ENCODE measurements at regions not wholly inside any gene's neighbourhood (a gene's known extent, or its start where the extent isn't known, plus 50 kb on each side); places are given as distances from the start of the nearest gene placed in this dataset.

DNA sequence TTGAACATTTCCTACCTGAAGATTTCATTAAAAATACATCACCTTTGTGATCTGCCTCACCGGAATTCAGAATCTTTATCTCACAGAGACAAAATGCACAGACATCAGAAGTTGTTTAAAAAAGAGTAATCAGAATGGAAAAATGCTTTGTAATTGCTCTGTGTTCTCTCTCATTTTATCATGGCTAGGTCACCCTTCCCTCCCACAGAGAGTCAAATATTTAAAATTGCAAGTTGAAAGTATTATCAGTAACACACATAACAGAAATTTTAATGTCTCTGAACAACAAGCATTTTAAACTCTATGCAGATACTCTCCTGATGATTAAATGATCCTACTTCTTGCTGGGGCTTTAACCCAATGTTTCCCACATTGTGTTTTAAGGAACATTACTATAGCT lies 362.0 kb downstream of the CBLL2 start:
- Histone ChIP-seq H3K4me2 (ENCODE audit: insufficient read depth, low read length) (no peak overlapping the region), H3K27me3 (ENCODE audit: control insufficient read depth in 2 of 2, insufficient read depth in 2 of 2, low read length in 2 of 2) (no peaks in the 10 kb centered on the region), H3K36me3 (ENCODE audit: control insufficient read depth in 2 of 2, extremely low read depth in 1 of 2, insufficient read depth in 2 of 2, low read length in 2 of 2) (no peaks in the 10 kb centered on the region), H3K9ac (replicated peaks; ENCODE audit: extremely low read depth, insufficient read depth, low read length) (no peak overlapping the region), H3K27ac (ENCODE audit: insufficient read depth, low read depth, low read length) (no peak overlapping the region), H4K20me1 (replicated peaks; ENCODE audit: control insufficient read depth, extremely low read depth, insufficient read depth, low read length) (no peaks in the 10 kb centered on the region), H3K4me1 (ENCODE audit: control insufficient read depth, extremely low read depth, insufficient read depth, low read length) (no peaks in the 10 kb centered on the region), H3K9me1 (replicated peaks; ENCODE audit: control insufficient read depth, extremely low read depth, insufficient read depth, low read length) (no peaks in the 10 kb centered on the region), H2AFZ (ENCODE audit: low read depth, low read length) (no peak overlapping the region), H3K4me3 (replicated peaks in 1 of 3; ENCODE audit: insufficient read depth in 1 of 3, low read depth in 1 of 3, low read length in 3 of 3) (no peak overlapping the region), H3K9me3 (replicated peaks; ENCODE audit: control insufficient read depth, insufficient read depth, low read length) (no peaks in the 10 kb centered on the region), H3K79me2 (ENCODE audit: control insufficient read depth, insufficient read depth, low read length) (no peaks in the 10 kb centered on the region)
- intact Hi-C loops (cut with micrococcal nuclease) (no loop called here), dilution Hi-C loops (cut with MboI; ENCODE audit: extremely low pct_ligation_motif_present, low sequenced_read_pairs) (no loop called here)
- no TSS peak for BruUV-seq (replicated peaks)
- ChIA-PET CTCF (no interaction called here), POLR2A (no interaction called here)
- FAIRE-seq (peak; percentile 42), DNase-seq (ENCODE audit: low read depth, low spot score) (no peak)
- no peak for TF ChIP-seq MYC (IDR thresholded peaks at IDR 0.05; ENCODE audit: low read depth, low read length)
- no peak for TF ChIP-seq POLR2AphosphoS5 (IDR thresholded peaks at IDR 0.05; ENCODE audit: insufficient read depth, low read depth, low read length)
- TF ChIP-seq CTCF (IDR thresholded peaks at IDR 0.05; ENCODE audit: extremely low read depth in 1 of 2, insufficient read depth in 1 of 2, low read depth in 1 of 2, low read length in 2 of 2): no peak
- TF ChIP-seq, protein P1, sequence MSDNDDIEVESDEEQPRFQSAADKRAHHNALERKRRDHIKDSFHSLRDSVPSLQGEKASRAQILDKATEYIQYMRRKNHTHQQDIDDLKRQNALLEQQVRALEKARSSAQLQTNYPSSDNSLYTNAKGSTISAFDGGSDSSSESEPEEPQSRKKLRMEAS (IDR thresholded peaks at IDR 0.05; ENCODE audit: insufficient read depth, insufficient read length): no peak
- no peak for TF ChIP-seq FOS (IDR thresholded peaks at IDR 0.05; ENCODE audit: borderline replicate concordance, insufficient read depth, low read length)
- TF ChIP-seq EZH2 (IDR thresholded peaks at IDR 0.05; ENCODE audit: borderline replicate concordance, low read depth, low read length, severe bottlenecking): no peak
- TF ChIP-seq POLR2A (IDR thresholded peaks at IDR 0.05; ENCODE audit: low read depth, low read length): no peak
- no peak for TF ChIP-seq GATA2 (IDR thresholded peaks at IDR 0.05; ENCODE audit: insufficient read depth, insufficient read length, low read depth, low read length)
- no peak for TF ChIP-seq JUN (IDR thresholded peaks at IDR 0.05; ENCODE audit: borderline replicate concordance, insufficient read depth, insufficient read length, low read depth)
